Retinal pigment epithelial cell (primary cell): ENCODE measurements at regions not wholly inside any gene's neighbourhood (a gene's known extent, or its start where the extent isn't known, plus 50 kb on each side); places are given as distances from the start of the nearest gene placed in this dataset.
A peak's percentile ranks its signal among the peaks of the same experiment; 100 is the strongest.
"Not testable (repeated sequence)": the region's sequence is repeated elsewhere in the genome, so short reads cannot be mapped to it uniquely, and the experiment has no call there.

Experiments used
- DNase-seq: peaks from one replicate; pipeline ENCODE4 v3.0.0-alpha.2; 2010; ENCODE audit warnings: low read depth
- H3K4me3 ChIP-seq: 2 replicates; pipeline ENCODE4 v1.5.1; 2011; ENCODE audit warnings: mild to moderate bottlenecking, low read length, control low read depth, moderate library complexity
- CTCF ChIP-seq: conservative IDR thresholded peaks from 2 replicates; pipeline ENCODE4 v1.5.1; 2011; ENCODE audit warnings: low read depth, low read length, control low read depth, inconsistent platforms

GRCh38 chr1:148328884-148329283 lies 154.2 kb downstream of the PPIAL4G start:
- no peak for DNase-seq
- no peak overlapping the region for H3K4me3 ChIP-seq
- no peak for TF ChIP-seq CTCF

GRCh38 chr1:148325031-148325430 lies 158.1 kb downstream of the PPIAL4G start:
- not testable (repeated sequence) for DNase-seq, H3K4me3 ChIP-seq

- DNase-seq, H3K4me3 ChIP-seq: not testable (repeated sequence)
These were observed 158.6 kb downstream of the PPIAL4G start for GRCh38 chr1:148324465-148324864.

GRCh38 chr1:148320079-148320478 lies 163.0 kb downstream of the PPIAL4G start:
- DNase-seq: not testable (repeated sequence)

GRCh38 chr1:148318904-148319242 lies 164.2 kb downstream of the PPIAL4G start:
- H3K4me3 ChIP-seq: no peak overlapping the region
- no peak for DNase-seq
- TF ChIP-seq CTCF: no peak

More at GRCh38 chr1:148320079-148320478, 163.0 kb downstream of the PPIAL4G start:
- H3K4me3 ChIP-seq: not testable (repeated sequence)

GRCh38 chr1:148318123-148318903 lies 164.8 kb downstream of the PPIAL4G start:
- no peak for TF ChIP-seq CTCF
- peak overlapping the region; percentile 14 for H3K4me3 ChIP-seq
- DNase-seq: no peak

- TF ChIP-seq CTCF: no peak
- H3K4me3 ChIP-seq: peak overlapping the region; percentile 14
- DNase-seq: no peak
These were observed 165.4 kb upstream of the NBPF11 start for GRCh38 chr1:148317288-148317985.

GRCh38 chr1:148315071-148315811 lies 163.2 kb upstream of the NBPF11 start:
- no peak for DNase-seq
- TF ChIP-seq CTCF: no peak
- no peak overlapping the region for H3K4me3 ChIP-seq
